SK-N-MC (cell line): ENCODE measurements at regions not wholly inside any gene's neighbourhood (a gene's known extent, or its start where the extent isn't known, plus 50 kb on each side); places are given as distances from the start of the nearest gene placed in this dataset.

Source experiments
- EZH2 ChIP-seq: fragments of 200-600 bp; sonication (generic); IDR thresholded peaks from one replicate; pipeline ENCODE4 v1.6.1; 2017; ENCODE audit warnings: antibody characterized with exemption
- FOXP2 ChIP-seq: optimal IDR thresholded peaks from 2 replicates; pipeline ENCODE3; 2011; ENCODE audit warnings: mild to moderate bottlenecking, moderate library complexity; ENCODE audit not compliant: insufficient read depth; ENCODE audit errors: extremely low read length, control extremely low read depth
- POLR2AphosphoS5 ChIP-seq: IDR thresholded peaks from 2 replicates; pipeline ENCODE4 v1.6.1; 2012; ENCODE audit warnings: mild to moderate bottlenecking, low read depth, low read length, borderline replicate concordance

DNA sequence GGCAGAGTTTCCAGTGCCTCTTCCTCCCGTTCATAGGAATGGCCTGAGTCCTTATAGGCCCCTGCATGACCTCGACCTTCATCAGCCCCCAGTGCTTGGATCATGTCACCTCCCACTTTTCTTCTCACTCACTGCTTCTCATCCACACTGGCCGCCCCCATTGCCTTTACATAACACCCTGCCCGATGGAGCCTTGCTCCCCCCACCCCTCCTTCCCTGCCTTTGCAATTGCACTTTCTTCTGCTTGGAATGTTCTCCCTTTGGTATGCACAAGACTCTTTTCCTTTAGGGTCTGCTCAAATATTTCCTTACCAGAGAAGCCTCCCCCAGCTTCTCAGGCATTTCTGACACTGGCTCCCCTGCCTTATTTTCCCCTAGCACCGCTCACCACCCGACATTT lies 125.2 kb upstream of the KCNJ6 start:
- TF ChIP-seq EZH2 = no peak
- TF ChIP-seq POLR2AphosphoS5 = no peak
- no peak for TF ChIP-seq FOXP2
